ENCODE measurements at regions not wholly inside any gene's neighbourhood (a gene's known extent, or its start where the extent isn't known, plus 50 kb on each side); places are given as distances from the start of the nearest gene placed in this dataset.
"Not testable (repeated sequence)": the region's sequence is repeated elsewhere in the genome, so short reads cannot be mapped to it uniquely, and the experiment has no call there.

GRCh38 chr2:126154256-126154785, 501.6 kb upstream of the GYPC start:
- no peak for DNase-seq

GRCh38 chr2:126160950-126161349, 495.0 kb upstream of the GYPC start:
- DNase-seq: not testable (repeated sequence)

GRCh38 chr2:126172631-126173184, 483.2 kb upstream of the GYPC start:
- DNase-seq: no peak

GRCh38 chr2:126175222-126175621, 480.7 kb upstream of the GYPC start:
- DNase-seq: no peak

- DNase-seq: no peak
Observed at GRCh38 chr2:126177479-126177878, 478.5 kb upstream of the GYPC start.

- DNase-seq: no peak
Observed at GRCh38 chr2:126187668-126188067, 468.3 kb upstream of the GYPC start.

DNA sequence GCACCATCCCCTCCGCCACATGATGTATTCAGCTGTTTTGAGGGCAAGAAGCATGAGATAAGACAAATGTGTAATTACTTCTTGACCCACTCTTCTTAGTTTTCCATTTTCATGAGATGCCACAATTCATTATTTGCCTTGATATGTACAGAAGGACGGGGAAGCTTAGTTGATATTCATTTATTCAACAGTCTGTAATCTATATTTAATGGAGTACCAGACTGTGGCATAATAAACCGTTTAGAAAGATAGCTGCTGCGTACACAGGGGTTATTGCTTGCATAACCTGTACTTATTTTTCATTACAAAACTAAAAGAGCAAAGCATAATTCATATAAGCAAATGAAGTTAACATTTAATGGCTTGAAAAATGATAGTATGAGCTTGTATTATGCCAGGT, 466.4 kb upstream of the GYPC start:
- DNase-seq: no peak

- DNase-seq: no peak
Observed at GRCh38 chr2:126200538-126200937, 455.4 kb upstream of the GYPC start.

GRCh38 chr2:126208266-126208665, 447.7 kb upstream of the GYPC start:
- DNase-seq: no peak

- DNase-seq: no peak
Observed at GRCh38 chr2:126212735-126213134, 443.2 kb upstream of the GYPC start.

- no peak for DNase-seq
Observed at GRCh38 chr2:126219081-126219480, 436.9 kb upstream of the GYPC start.

DNA sequence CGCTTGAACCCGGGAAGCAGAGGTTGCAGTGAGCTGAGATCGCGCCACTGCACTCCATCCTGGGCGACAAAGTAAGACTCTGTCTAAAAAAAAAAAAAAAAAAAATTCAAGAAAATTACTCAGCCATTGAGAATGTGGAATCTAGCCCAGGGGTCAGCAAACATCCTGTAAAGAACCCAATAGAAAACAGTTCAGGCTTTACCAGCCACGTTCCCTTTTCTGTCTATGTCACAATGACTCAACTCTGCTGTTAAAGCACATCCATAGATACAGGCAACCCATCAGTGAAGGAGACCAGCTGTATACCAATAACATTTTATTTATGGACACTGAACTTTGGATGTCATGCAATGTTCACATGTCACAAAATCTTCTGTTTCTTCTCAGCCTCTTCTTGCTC, 435.6 kb upstream of the GYPC start:
- no peak for DNase-seq

DNA sequence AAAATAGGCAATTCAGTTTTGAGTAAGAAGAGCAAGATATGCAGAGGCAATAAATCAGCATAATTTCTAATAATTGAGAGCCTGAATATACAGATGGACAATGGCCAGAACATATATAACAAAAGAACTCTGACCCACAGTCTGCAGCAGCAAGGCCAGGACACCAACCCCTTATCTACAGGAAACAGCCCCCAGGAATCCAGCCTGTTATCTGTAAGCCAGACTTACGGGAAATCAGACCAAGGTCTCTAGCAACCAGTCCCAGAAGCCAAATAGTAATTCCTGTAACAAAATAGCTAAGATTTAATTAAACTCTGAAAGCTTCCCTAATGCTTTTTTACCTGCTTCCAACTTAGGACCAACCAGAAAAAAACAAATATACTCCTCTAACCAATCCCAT, 434.5 kb upstream of the GYPC start:
- DNase-seq: no peak

DNA sequence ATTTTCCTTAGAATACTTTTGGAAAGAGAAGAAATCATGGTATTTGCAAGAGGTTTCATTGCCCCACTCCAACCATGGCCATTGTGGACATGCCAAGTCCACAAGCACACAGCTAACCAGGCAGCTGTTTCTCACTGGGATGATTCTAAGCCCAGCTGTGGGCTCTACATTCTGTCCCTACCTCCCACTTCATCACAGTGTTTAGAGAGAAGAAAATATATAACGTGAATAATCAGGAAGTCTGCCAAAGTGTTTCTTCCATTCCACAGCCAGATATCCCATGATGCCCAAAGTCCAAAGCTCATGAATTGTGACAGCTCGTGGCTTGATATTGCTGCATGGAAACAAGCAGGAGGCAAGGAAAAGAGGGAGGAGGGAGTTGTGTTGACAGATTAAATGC, 433.7 kb upstream of the GYPC start:
- DNase-seq: no peak

- DNase-seq: no peak
Observed at GRCh38 chr2:126224776-126225175, 431.2 kb upstream of the GYPC start.

DNA sequence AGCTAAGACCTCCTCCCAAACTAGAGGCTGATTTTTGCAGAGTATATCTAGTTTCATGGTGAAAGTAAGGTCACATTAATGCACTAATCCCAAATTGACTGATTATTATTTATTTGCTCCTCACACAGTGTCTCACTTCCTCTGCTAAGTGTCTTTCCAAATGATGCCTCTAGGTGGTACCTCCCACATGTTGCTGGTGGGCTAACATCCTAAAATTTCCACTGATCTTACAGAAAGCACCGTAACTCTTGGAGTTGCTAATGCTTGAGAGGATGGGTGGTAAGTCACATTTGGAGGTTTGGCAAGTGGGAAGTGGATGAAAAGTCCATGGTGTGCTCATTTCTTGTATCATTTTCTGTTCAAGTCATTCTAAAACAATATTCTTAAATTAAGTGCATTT, 428.7 kb upstream of the GYPC start:
- DNase-seq: no peak

DNA sequence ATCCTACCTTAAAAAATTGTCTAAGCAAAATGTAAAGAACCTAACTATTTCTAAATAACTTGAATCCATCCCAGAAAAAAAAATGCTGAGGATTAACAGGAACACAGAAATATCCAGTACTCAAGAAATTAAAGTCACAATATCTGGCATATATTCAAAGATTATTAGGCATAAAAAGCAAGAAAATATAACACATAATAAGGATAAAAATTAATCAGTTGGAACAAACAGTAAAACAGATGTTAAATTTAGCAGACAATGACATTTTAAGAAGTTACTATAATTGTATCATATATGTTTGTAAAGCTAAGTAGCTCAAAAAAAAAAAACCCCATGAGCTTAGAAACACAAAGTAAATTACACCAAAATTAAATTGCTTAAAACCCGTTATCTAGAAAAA, 427.4 kb upstream of the GYPC start:
- no peak for DNase-seq

- DNase-seq: no peak
Observed at GRCh38 chr2:126238251-126238650, 417.7 kb upstream of the GYPC start.

DNA sequence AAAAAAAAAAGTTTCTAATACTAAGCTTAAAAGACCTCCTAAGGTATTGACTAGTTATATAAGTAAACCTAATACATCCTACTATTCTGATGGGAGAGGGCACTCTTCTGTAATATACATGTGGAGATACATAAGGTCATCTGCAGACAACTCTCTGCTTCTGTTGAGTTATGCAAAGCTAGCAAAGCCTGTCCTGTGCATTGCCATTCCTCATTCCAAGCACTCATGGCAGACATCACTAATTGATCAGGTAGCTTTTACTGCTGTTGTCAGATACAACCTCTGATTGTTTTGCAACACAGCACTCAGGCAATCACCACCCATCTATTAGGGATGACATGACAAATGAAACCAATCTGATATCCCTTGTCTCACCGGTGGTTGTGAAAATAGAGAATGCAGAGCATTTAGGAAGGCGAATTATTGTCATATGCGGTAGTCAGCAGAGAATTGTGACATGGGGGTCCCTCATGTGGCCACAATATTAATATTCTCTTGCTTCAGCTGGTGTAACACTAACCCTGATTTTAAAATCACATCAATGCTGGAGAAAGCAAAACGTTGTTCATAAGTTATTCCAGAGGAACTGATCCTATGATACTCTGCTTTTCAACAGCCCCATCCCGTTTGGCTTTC, 416.5 kb upstream of the GYPC start:
- no peak for DNase-seq

DNA sequence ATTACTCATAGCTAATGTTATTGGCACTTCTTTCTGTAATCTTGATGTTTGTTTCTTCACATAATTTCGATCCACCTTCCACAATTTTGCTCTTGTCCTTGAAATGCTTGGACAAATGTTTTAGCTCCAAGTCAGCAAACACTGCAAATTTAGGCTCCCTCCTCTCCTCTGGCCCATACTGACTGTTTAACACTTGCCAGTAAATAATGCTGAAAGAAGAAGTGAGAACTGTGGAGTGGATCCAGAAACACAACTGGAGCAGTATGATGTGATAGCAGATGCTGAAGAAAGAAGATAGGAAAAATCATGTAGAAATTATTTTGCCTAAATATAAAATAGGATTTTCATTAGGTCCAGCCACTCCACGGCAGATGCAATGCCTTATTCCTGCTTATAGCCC, 415.0 kb upstream of the GYPC start:
- DNase-seq: no peak

- no peak for DNase-seq
Observed at GRCh38 chr2:126241411-126241810, 414.5 kb upstream of the GYPC start.

DNA sequence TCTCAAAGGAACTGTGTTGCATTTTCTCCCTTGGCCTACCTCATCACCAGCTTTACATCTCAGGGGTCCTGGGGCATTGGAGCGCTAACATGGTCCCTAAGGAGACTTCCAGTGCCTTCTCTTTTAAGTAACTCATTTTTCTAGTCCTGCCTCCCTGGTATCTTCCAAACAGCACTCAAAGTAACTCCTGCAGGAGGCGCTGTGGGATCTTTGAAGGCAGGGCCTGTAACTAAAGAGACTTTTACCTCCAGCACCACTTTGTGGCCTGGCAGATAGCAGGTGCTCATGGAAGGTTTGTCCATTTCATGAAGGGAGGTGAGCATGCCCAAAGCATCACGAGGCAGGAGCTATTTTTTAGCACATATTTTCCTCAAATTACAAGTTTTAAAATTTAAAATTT, 411.0 kb upstream of the GYPC start:
- DNase-seq: no peak

GRCh38 chr2:126253669-126254068, 402.3 kb upstream of the GYPC start:
- DNase-seq: no peak

- no peak for DNase-seq
Observed at GRCh38 chr2:126264625-126265024, 391.3 kb upstream of the GYPC start.

DNA sequence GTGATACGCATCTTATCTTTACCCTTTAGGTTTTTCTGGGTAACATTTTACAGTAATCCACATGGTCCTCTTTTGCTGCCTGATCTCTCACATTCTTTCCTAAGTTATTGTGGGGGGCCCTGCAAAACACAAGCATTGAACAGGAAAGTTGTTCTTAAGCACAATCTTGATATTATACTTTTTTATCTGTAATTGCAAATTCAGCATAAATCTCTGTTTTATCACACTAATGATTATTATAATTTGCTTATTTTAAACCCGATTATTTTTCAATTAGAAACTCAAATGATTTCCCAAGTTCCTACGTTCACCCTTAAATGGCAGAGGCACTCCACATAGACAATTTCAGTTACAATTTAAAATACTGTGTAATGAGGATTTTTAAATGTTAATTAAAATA, 386.0 kb upstream of the GYPC start:
- no peak for DNase-seq

Measured in NCI-H187 treated with DMSO at 0.1 percent for 48 hours (cell line).